CD4-positive, alpha-beta T cell (primary cell): ENCODE measurements at regions not wholly inside any gene's neighbourhood (a gene's known extent, or its start where the extent isn't known, plus 50 kb on each side); places are given as distances from the start of the nearest gene placed in this dataset.
"Not testable (repeated sequence)": the region's sequence is repeated elsewhere in the genome, so short reads cannot be mapped to it uniquely, and the experiment has no call there.

ENCODE experiments used
- ATAC-seq: fragments of 200-7000 bp; cut with Tn5 transposase; one replicate; pipeline ENCODE4 v1.10.0; 2022; ENCODE audit warnings: mild to moderate bottlenecking; ENCODE audit not compliant: poor library complexity
- CTCF ChIA-PET: fragments of 350-600 bp; sonication (Branson Sonifier 250); formaldehyde crosslinking; loops from one replicate; lab custom pipeline; 2021; ENCODE audit warnings: antibody characterized with exemption, inconsistent platforms; lab: Charles Lee
- POLR2A ChIA-PET: fragments of 350-600 bp; sonication (Branson Sonifier 250); formaldehyde crosslinking; loops from one replicate; lab custom pipeline; 2021; ENCODE audit warnings: antibody characterized with exemption, inconsistent platforms; lab: Charles Lee
- DNase-seq, 14 experiments: peaks; one replicate each; pipeline ENCODE4 v3.0.0-alpha.2; 2013 to 2020; ENCODE audit warnings: mixed read lengths in 2 of 14
- H3K27ac ChIP-seq, 2 donors: one replicate each; pipeline versions ENCODE4 v1.5.1 to v1.7.0; 2013; ENCODE audit warnings: low read length in 2 of 2, low read depth in 1 of 2, mild to moderate bottlenecking in 1 of 2
- H3K27me3 ChIP-seq, 2 experiments: 1 replicate in 1 of 2; 2 replicates in 1 of 2; pipeline versions ENCODE4 v1.6.1 to v1.7.0; 2013; ENCODE audit warnings: low read length in 2 of 2, control low read depth in 1 of 2, mild to moderate bottlenecking in 1 of 2, moderate library complexity in 1 of 2; ENCODE audit not compliant: insufficient read depth in 2 of 2, control insufficient read depth in 1 of 2
- H3K36me3 ChIP-seq: one replicate; pipeline ENCODE4 v1.6.1; 2013; ENCODE audit warnings: low read length, control low read depth; ENCODE audit not compliant: insufficient read depth
- H3K4me1 ChIP-seq: one replicate; pipeline ENCODE4 v1.6.1; 2013; ENCODE audit warnings: low read length, control low read depth; ENCODE audit not compliant: insufficient read depth
- H3K4me3 ChIP-seq: one replicate; pipeline ENCODE4 v1.5.1; 2013; ENCODE audit warnings: mild to moderate bottlenecking, low read length, moderate library complexity
- H3K9me3 ChIP-seq, 2 experiments: 1 replicate in 1 of 2; 2 replicates in 1 of 2; pipeline versions ENCODE4 v1.6.1 to v1.7.0; 2013; ENCODE audit warnings: low read length in 2 of 2, mild to moderate bottlenecking in 2 of 2, control low read depth in 1 of 2, moderate library complexity in 1 of 2; ENCODE audit not compliant: control insufficient read depth in 1 of 2, insufficient read depth in 1 of 2
- H3K27ac Mint-ChIP-seq: one replicate; pipeline ENCODE4 v1.8.0; 2020; ENCODE audit warnings: mixed read lengths
- H3K27me3 Mint-ChIP-seq: one replicate; pipeline ENCODE4 v1.8.0; 2021; ENCODE audit warnings: mixed read lengths
- H3K36me3 Mint-ChIP-seq: one replicate; pipeline ENCODE4 v1.8.0; 2021; ENCODE audit warnings: low read depth, mixed read lengths
- H3K4me1 Mint-ChIP-seq: one replicate; pipeline ENCODE4 v1.8.0; 2021; ENCODE audit warnings: low read depth, mixed read lengths
- H3K4me3 Mint-ChIP-seq: one replicate; pipeline ENCODE4 v1.8.0; 2020; ENCODE audit warnings: mild to moderate bottlenecking, mixed read lengths
- H3K9me3 Mint-ChIP-seq: one replicate; pipeline ENCODE4 v1.8.0; 2020; ENCODE audit warnings: mixed read lengths
- CTCF ChIP-seq: fragments of 200-600 bp; IDR thresholded peaks from one replicate; pipeline ENCODE4 v1.8.0; 2022; ENCODE audit warnings: antibody characterized with exemption, mild to moderate bottlenecking
- intact Hi-C, 2 experiments: fragments of 100-400 bp; cut with DNase I in 1 of 2; cut with micrococcal nuclease in 1 of 2; formaldehyde crosslinking; loops; one replicate each; pipeline versions ENCODE4 v1.15.1 to v1.9.0; 2023 to 2025; cut with DNase I, micrococcal nuclease

GRCh38 chr6:115194981-115195638 is 852.3 kb upstream of the HS3ST5 start:
- H3K27ac ChIP-seq: no peak overlapping the region
- Mint-ChIP-seq H3K27ac (no peak overlapping the region), H3K4me1 (no peaks in the 10 kb centered on the region), H3K4me3 (no peak overlapping the region), H3K27me3 (no peaks in the 10 kb centered on the region), H3K9me3 (peaks cover 10% of the 10 kb centered on the region), H3K36me3 (no peaks in the 10 kb centered on the region)
- no peak for TF ChIP-seq CTCF
- CTCF ChIA-PET: no interaction called here
- intact Hi-C loops: no loop called here
- H3K36me3 ChIP-seq: no peaks in the 10 kb centered on the region
- POLR2A ChIA-PET: no interaction called here
- DNase-seq: no peak
- no peaks in the 10 kb centered on the region for H3K4me1 ChIP-seq
- no peak overlapping the region for H3K4me3 ChIP-seq
- no peaks in the 10 kb centered on the region for H3K27me3 ChIP-seq
- ATAC-seq: no peak
- H3K9me3 ChIP-seq: peaks cover 0 to 6% of the 10 kb centered on the region in 2 experiments

- Mint-ChIP-seq H3K27ac (no peak overlapping the region), H3K4me1 (no peaks in the 10 kb centered on the region), H3K4me3 (no peak overlapping the region), H3K36me3 (no peaks in the 10 kb centered on the region), H3K9me3 (peaks cover 6% of the 10 kb centered on the region), H3K27me3 (no peaks in the 10 kb centered on the region)
- CTCF ChIA-PET: no interaction called here
- intact Hi-C loops: no loop called here
- H3K27ac ChIP-seq: no peak overlapping the region
- no peak overlapping the region for H3K4me3 ChIP-seq
- DNase-seq (no peak), ATAC-seq (no peak)
- H3K36me3 ChIP-seq: no peaks in the 10 kb centered on the region
- no peaks in the 10 kb centered on the region for H3K4me1 ChIP-seq
- POLR2A ChIA-PET: no interaction called here
- H3K27me3 ChIP-seq: no peaks in the 10 kb centered on the region
- no peak for TF ChIP-seq CTCF
- peaks cover 0 to 4% of the 10 kb centered on the region in 2 experiments for H3K9me3 ChIP-seq
These were observed 849.2 kb upstream of the HS3ST5 start for GRCh38 chr6:115191989-115192388.

GRCh38 chr6:115190534-115190933 is 847.7 kb upstream of the HS3ST5 start:
- intact Hi-C loops: no loop called here

GRCh38 chr6:115175456-115175855 is 832.6 kb upstream of the HS3ST5 start:
- H3K9me3 Mint-ChIP-seq, CTCF ChIA-PET, H3K27ac ChIP-seq, H3K9me3 ChIP-seq, intact Hi-C loops, H3K36me3 ChIP-seq, H3K36me3 Mint-ChIP-seq, H3K27me3 Mint-ChIP-seq, H3K4me3 Mint-ChIP-seq, H3K4me3 ChIP-seq, H3K27me3 ChIP-seq, DNase-seq, ATAC-seq, H3K4me1 Mint-ChIP-seq, H3K27ac Mint-ChIP-seq, POLR2A ChIA-PET, H3K4me1 ChIP-seq: not testable (repeated sequence)

More at GRCh38 chr6:115190534-115190933, 847.7 kb upstream of the HS3ST5 start:
- H3K9me3 ChIP-seq: peaks cover 0 to 4% of the 10 kb centered on the region in 2 experiments
- POLR2A ChIA-PET: no interaction called here
- H3K27me3 ChIP-seq: no peaks in the 10 kb centered on the region
- H3K4me3 ChIP-seq: no peak overlapping the region
- Mint-ChIP-seq H3K27ac (no peak overlapping the region), H3K4me1 (no peaks in the 10 kb centered on the region), H3K4me3 (no peak overlapping the region), H3K9me3 (peaks cover 6% of the 10 kb centered on the region), H3K36me3 (no peaks in the 10 kb centered on the region), H3K27me3 (no peaks in the 10 kb centered on the region)
- no peaks in the 10 kb centered on the region for H3K4me1 ChIP-seq
- no peak overlapping the region for H3K27ac ChIP-seq
- no peaks in the 10 kb centered on the region for H3K36me3 ChIP-seq
- CTCF ChIA-PET: no interaction called here
- DNase-seq: no peak
- ATAC-seq: no peak
- no peak for TF ChIP-seq CTCF

GRCh38 chr6:115165912-115166311 is 823.1 kb upstream of the HS3ST5 start:
- CTCF ChIA-PET, H3K36me3 ChIP-seq, H3K4me1 ChIP-seq, H3K4me3 Mint-ChIP-seq, H3K4me1 Mint-ChIP-seq, H3K27me3 Mint-ChIP-seq, H3K9me3 Mint-ChIP-seq, H3K9me3 ChIP-seq, ATAC-seq, DNase-seq, H3K27me3 ChIP-seq, H3K36me3 Mint-ChIP-seq, H3K4me3 ChIP-seq, intact Hi-C loops, H3K27ac Mint-ChIP-seq, POLR2A ChIA-PET, H3K27ac ChIP-seq: not testable (repeated sequence)
